ENCODE measurements at regions not wholly inside any gene's neighbourhood (a gene's known extent, or its start where the extent isn't known, plus 50 kb on each side); places are given as distances from the start of the nearest gene placed in this dataset.

GRCh38 chr15:36029606-36030210 lies 483.7 kb upstream of the DPH6 start:
- no peak for TF ChIP-seq CTCF (IDR thresholded peaks at IDR 0.05)
- no peak for TF ChIP-seq POLR2A (IDR thresholded peaks at IDR 0.05)
- TF ChIP-seq EP300 (IDR thresholded peaks at IDR 0.05) = no peak

Data from tibial nerve (tissue), 4 donors.